ENCODE measurements at regions not wholly inside any gene's neighbourhood (a gene's known extent, or its start where the extent isn't known, plus 50 kb on each side); places are given as distances from the start of the nearest gene placed in this dataset.

DNA sequence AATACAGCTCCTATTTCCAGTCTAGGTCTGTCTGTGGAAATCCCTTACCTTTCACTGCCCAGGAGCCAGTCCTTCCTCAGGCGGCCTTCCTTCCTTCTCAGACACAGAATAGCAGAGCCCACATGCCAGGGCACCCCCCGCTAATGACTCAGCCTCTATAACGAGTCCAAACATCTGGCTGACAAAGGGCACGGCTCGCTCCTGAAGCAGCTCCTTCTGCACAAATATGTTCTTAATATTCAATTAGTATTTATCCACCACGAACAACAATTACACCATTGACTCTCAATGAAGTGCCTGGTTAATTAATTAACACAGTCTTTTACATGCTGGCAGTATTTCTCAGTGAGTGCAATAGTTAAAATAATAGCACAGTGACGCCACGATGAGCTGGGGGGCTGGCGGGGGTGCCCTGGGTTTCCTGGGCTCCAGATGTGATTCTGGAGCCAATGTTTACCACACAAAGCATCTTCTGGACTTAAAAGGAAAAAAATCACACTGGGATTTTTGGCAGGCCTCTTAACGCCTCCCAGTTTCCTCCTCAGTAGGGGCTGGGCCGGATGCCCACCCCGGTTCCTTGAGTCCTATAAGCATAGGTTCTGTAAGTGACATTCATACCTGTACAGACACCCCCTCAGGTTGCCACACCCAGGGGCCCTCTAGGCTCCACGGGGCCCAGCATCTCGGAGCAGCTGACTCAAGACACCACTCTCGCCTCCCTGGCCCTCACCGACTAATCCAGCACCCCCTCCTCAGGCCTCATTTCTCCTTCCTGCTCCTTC lies 158.6 kb upstream of the MLN start:
- Histone ChIP-seq H3F3A (ENCODE audit: insufficient read depth, low read depth) (no peaks in the 10 kb centered on the region), H3K4me2 (no peak overlapping the region), H3K36me3 (ENCODE audit: low read depth) (no peaks in the 10 kb centered on the region), H4K20me1 (ENCODE audit: insufficient read depth) (no peaks in the 10 kb centered on the region), H3K4me1 (replicated peaks; ENCODE audit: insufficient read depth) (no peaks in the 10 kb centered on the region), H3K79me2 (ENCODE audit: low read depth) (no peaks in the 10 kb centered on the region), H3K9me3 (ENCODE audit: insufficient read depth, low read depth) (no peaks in the 10 kb centered on the region), H2AFZ (no peak overlapping the region), H3K9me2 (ENCODE audit: insufficient read depth) (no peaks in the 10 kb centered on the region), H3K27ac (no peak overlapping the region), H3K27me3 (ENCODE audit: insufficient read depth, low read depth) (peaks cover 65% of the 10 kb centered on the region), H3K4me3 (no peak overlapping the region)
- POLR2A ChIA-PET (ENCODE audit: unreplicated experiment) = no interaction called here
- no peak for DNase-seq
- CTCF ChIA-PET = interaction anchor here (0.6 kb wide), 1 partner anchor 461 kb away, joined by 3 read pairs; no protein-coding TSS in a partner anchor
- intact Hi-C loops (cut with micrococcal nuclease; ENCODE audit: unreplicated experiment) = no loop called here
- BruUV-seq (replicated peaks) = no TSS peak
- TF ChIP-seq, protein P1, sequence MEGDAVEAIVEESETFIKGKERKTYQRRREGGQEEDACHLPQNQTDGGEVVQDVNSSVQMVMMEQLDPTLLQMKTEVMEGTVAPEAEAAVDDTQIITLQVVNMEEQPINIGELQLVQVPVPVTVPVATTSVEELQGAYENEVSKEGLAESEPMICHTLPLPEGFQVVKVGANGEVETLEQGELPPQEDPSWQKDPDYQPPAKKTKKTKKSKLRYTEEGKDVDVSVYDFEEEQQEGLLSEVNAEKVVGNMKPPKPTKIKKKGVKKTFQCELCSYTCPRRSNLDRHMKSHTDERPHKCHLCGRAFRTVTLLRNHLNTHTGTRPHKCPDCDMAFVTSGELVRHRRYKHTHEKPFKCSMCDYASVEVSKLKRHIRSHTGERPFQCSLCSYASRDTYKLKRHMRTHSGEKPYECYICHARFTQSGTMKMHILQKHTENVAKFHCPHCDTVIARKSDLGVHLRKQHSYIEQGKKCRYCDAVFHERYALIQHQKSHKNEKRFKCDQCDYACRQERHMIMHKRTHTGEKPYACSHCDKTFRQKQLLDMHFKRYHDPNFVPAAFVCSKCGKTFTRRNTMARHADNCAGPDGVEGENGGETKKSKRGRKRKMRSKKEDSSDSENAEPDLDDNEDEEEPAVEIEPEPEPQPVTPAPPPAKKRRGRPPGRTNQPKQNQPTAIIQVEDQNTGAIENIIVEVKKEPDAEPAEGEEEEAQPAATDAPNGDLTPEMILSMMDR (conservative IDR thresholded peaks at IDR 0.05) = no peak
- TF ChIP-seq EZH2 (IDR thresholded peaks at IDR 0.05; ENCODE audit: low read depth) = no peak

DNA sequence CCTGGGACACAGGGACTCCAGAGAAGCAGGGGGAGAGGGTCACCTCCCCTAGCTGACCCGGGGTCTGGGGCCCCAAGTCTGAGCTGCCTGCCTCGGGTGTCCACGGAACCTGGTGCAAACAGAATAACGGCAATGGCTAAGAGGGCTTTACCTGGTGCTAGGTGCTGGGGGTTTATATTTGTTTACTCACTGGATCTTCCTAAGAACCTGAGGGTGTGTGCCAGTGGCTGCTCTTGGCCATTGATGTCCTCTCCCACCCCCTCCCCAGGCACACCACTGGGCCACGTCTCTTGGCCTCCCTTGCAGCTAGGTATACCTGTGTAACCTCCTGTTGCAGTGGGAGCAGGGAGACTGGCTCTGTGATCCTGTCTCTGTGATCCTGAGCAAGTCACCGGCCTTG lies 157.9 kb upstream of the MLN start:
- CTCF ChIA-PET = interaction anchor here (0.6 kb wide), 1 partner anchor 461 kb away, joined by 3 read pairs; no protein-coding TSS in a partner anchor
- H3F3A ChIP-seq (ENCODE audit: insufficient read depth, low read depth) = no peaks in the 10 kb centered on the region
- no peak overlapping the region for H3K27ac ChIP-seq
- H3K79me2 ChIP-seq (ENCODE audit: low read depth) = no peaks in the 10 kb centered on the region
- no peak for DNase-seq
- H3K9me2 ChIP-seq (ENCODE audit: insufficient read depth) = no peaks in the 10 kb centered on the region
- H4K20me1 ChIP-seq (ENCODE audit: insufficient read depth) = no peaks in the 10 kb centered on the region
- no peaks in the 10 kb centered on the region for H3K4me1 ChIP-seq (replicated peaks; ENCODE audit: insufficient read depth)
- peaks cover 58% of the 10 kb centered on the region for H3K27me3 ChIP-seq (ENCODE audit: insufficient read depth, low read depth)
- H3K4me3 ChIP-seq = no peak overlapping the region
- intact Hi-C loops (cut with micrococcal nuclease; ENCODE audit: unreplicated experiment) = no loop called here
- POLR2A ChIA-PET (ENCODE audit: unreplicated experiment) = no interaction called here
- BruUV-seq (replicated peaks) = no TSS peak
- no peaks in the 10 kb centered on the region for H3K36me3 ChIP-seq (ENCODE audit: low read depth)
- no peaks in the 10 kb centered on the region for H3K9me3 ChIP-seq (ENCODE audit: insufficient read depth, low read depth)
- no peak overlapping the region for H3K4me2 ChIP-seq
- no peak overlapping the region for H2AFZ ChIP-seq
- TF ChIP-seq EZH2 (IDR thresholded peaks at IDR 0.05; ENCODE audit: low read depth) = no peak
- TF ChIP-seq, protein P1 (conservative IDR thresholded peaks at IDR 0.05) = no peak

DNA sequence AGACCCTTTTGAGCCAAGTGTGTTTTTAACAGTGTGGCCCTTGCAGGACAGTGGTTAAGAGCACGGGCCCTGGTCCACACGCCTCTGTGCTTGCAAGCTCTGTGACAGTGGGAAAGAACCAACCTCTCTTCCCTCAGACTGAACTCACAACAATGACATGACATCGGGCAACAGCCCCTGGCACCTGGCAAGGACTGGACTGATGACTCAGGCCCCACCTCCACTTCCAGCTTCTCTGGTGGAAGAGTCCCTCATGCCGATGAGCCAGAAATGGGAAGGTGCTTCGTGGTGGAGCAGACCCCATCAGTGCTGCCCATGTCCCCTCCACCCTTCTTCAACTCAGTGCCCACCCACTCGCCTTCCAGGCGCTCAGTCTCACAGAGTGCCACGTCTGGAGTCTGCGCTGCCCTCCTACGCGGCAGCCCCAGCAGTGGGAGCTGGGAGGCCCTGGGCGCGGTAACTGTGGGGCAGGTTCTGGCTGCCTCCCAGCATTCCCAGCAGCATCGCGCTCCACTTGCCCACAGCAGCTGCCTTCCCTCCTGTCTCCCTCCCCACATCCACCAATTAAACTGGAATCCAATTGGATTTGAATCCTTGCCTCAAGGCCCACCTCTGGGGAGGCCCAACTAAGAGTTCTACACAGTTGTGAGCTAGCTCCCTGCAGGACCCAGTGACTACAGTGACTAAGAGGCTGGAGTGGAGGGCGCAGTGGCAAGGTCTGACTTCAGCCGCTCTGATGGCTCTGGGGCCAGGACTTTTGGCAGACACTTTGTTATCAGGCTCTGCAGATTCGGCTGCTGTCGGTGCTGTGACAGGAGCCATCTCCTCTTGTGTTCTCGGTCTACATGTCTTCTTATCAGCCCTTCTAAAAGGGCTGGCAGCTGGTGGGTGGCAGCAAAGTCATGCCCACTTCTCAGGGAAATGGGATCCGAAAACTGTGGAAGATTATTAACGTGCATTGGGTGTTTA lies 156.8 kb upstream of the MLN start:
- no peaks in the 10 kb centered on the region for H3K9me2 ChIP-seq (ENCODE audit: insufficient read depth)
- no peak overlapping the region for H3K4me2 ChIP-seq
- BruUV-seq (replicated peaks) = no TSS peak
- H3K4me3 ChIP-seq = no peak overlapping the region
- ChIA-PET POLR2A (ENCODE audit: unreplicated experiment) (no interaction called here), CTCF (no interaction called here)
- no peaks in the 10 kb centered on the region for H3K36me3 ChIP-seq (ENCODE audit: low read depth)
- DNase-seq = no peak
- H3K4me1 ChIP-seq (replicated peaks; ENCODE audit: insufficient read depth) = no peaks in the 10 kb centered on the region
- no peak overlapping the region for H2AFZ ChIP-seq
- H3K27me3 ChIP-seq (ENCODE audit: insufficient read depth, low read depth) = peaks cover 58% of the 10 kb centered on the region; the same call in 1 of the 2 replicates
- intact Hi-C loops (cut with micrococcal nuclease; ENCODE audit: unreplicated experiment) = no loop called here
- no peaks in the 10 kb centered on the region for H3K79me2 ChIP-seq (ENCODE audit: low read depth)
- H3K9me3 ChIP-seq (ENCODE audit: insufficient read depth, low read depth) = no peaks in the 10 kb centered on the region
- no peaks in the 10 kb centered on the region for H4K20me1 ChIP-seq (ENCODE audit: insufficient read depth)
- TF ChIP-seq, protein P1 (conservative IDR thresholded peaks at IDR 0.05) = no peak
- no peak for TF ChIP-seq EZH2 (IDR thresholded peaks at IDR 0.05; ENCODE audit: low read depth)
- no peaks in the 10 kb centered on the region for H3F3A ChIP-seq (ENCODE audit: insufficient read depth, low read depth)
- H3K27ac ChIP-seq = no peak overlapping the region
